Gastroesophageal sphincter (tissue), 4 donors: ENCODE measurements at regions not wholly inside any gene's neighbourhood (a gene's known extent, or its start where the extent isn't known, plus 50 kb on each side); places are given as distances from the start of the nearest gene placed in this dataset.
"Not testable (repeated sequence)": the region's sequence is repeated elsewhere in the genome, so short reads cannot be mapped to it uniquely, and the experiment has no call there.

ENCODE experiments used
- ATAC-seq: fragments of 150-250 bp; one replicate; pipeline ENCODE4 v1.9.1; 2016; ENCODE audit warnings: mild to moderate bottlenecking, moderate library complexity
- H3K27ac ChIP-seq, 4 donors: fragments of 200-600 bp; sonication (generic) in 3 of 4; 1 replicate in 3 of 4; 2 replicates in 1 of 4; pipeline ENCODE4 v1.5.1; 2016 to 2019
- H3K27me3 ChIP-seq: fragments of 200-600 bp; sonication (generic); one replicate; pipeline ENCODE4 v1.5.1; 2019
- H3K36me3 ChIP-seq, 2 donors: fragments of 200-600 bp; sonication (generic); one replicate each; pipeline ENCODE4 v1.5.1; 2019; ENCODE audit warnings: control low read depth in 1 of 2
- H3K4me1 ChIP-seq, 3 donors: fragments of 200-600 bp; sonication (generic); 1 replicate in 2 of 3; 2 replicates in 1 of 3; pipeline ENCODE4 v1.5.1; 2016 to 2019; ENCODE audit warnings: control low read depth in 2 of 3
- H3K4me3 ChIP-seq, 2 donors: fragments of 200-600 bp; sonication (generic); one replicate each; pipeline ENCODE4 v1.5.1; 2019; ENCODE audit warnings: mild to moderate bottlenecking in 1 of 2, moderate library complexity in 1 of 2
- H3K9me3 ChIP-seq, 3 donors: fragments of 200-600 bp; sonication (generic); one replicate each; pipeline ENCODE4 v1.5.1; 2017 to 2019; ENCODE audit warnings: control low read depth in 2 of 3
- EP300 ChIP-seq: sonication (generic); formaldehyde crosslinking; IDR thresholded peaks from one replicate; pipeline ENCODE4 v1.6.1; 2017; ENCODE audit warnings: antibody characterized with exemption, mild to moderate bottlenecking
- POLR2A ChIP-seq, 2 donors: fragments of 450-650 bp; IDR thresholded peaks; one replicate each; pipeline ENCODE4 v1.6.1; 2017; ENCODE audit warnings: antibody characterized with exemption in 2 of 2, mild to moderate bottlenecking in 2 of 2, moderate library complexity in 1 of 2
- POLR2AphosphoS5 ChIP-seq: sonication (generic); formaldehyde crosslinking; IDR thresholded peaks from one replicate; pipeline ENCODE4 v1.6.1; 2017; ENCODE audit warnings: antibody characterized with exemption
- WGBS, 2 donors: methylation state at CpG; one replicate each; pipeline ENCODE4 v1.1.5; 2018; ENCODE audit warnings: low coverage in 1 of 2; 5-methylcytosine and 5-hydroxymethylcytosine counted together
- TF ChIP-seq, protein P1 (sequence below), 4 experiments: fragments of 200-600 bp in 2 of 4; fragments of 450-650 bp in 2 of 4; sonication (generic) in 1 of 4; IDR thresholded peaks; one replicate each; pipeline ENCODE4 v1.5.1; 2017 to 2019; ENCODE audit warnings: antibody characterized with exemption in 4 of 4, mild to moderate bottlenecking in 2 of 4, moderate library complexity in 2 of 4

- ATAC-seq = no peak
- WGBS, 2 donors = 86 to 88% methylated on average over 4 of the region's 7 CpGs
- Histone ChIP-seq H3K9me3 (peaks cover 0 to 87% (median 0%) of the 10 kb centered on the region in 3 donors), H3K27me3 (no peaks in the 10 kb centered on the region), H3K4me3 (no peak overlapping the region), H3K36me3 (no peaks in the 10 kb centered on the region), H3K4me1 (no peaks in the 10 kb centered on the region), H3K27ac (no peak overlapping the region)
- TF ChIP-seq POLR2AphosphoS5 (no peak), POLR2A (IDR thresholded peaks at IDR 0.05) (no peak), EP300 (no peak)
- TF ChIP-seq, protein P1, sequence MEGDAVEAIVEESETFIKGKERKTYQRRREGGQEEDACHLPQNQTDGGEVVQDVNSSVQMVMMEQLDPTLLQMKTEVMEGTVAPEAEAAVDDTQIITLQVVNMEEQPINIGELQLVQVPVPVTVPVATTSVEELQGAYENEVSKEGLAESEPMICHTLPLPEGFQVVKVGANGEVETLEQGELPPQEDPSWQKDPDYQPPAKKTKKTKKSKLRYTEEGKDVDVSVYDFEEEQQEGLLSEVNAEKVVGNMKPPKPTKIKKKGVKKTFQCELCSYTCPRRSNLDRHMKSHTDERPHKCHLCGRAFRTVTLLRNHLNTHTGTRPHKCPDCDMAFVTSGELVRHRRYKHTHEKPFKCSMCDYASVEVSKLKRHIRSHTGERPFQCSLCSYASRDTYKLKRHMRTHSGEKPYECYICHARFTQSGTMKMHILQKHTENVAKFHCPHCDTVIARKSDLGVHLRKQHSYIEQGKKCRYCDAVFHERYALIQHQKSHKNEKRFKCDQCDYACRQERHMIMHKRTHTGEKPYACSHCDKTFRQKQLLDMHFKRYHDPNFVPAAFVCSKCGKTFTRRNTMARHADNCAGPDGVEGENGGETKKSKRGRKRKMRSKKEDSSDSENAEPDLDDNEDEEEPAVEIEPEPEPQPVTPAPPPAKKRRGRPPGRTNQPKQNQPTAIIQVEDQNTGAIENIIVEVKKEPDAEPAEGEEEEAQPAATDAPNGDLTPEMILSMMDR (IDR thresholded peaks at IDR 0.05) = no peak
Measured at GRCh38 chr19:27858981-27859581, 1353.9 kb downstream of the UQCRFS1 start.

- H3K36me3 ChIP-seq = not testable (repeated sequence)
Measured at GRCh38 chr19:27852931-27853330, 1360.0 kb downstream of the UQCRFS1 start.

DNA sequence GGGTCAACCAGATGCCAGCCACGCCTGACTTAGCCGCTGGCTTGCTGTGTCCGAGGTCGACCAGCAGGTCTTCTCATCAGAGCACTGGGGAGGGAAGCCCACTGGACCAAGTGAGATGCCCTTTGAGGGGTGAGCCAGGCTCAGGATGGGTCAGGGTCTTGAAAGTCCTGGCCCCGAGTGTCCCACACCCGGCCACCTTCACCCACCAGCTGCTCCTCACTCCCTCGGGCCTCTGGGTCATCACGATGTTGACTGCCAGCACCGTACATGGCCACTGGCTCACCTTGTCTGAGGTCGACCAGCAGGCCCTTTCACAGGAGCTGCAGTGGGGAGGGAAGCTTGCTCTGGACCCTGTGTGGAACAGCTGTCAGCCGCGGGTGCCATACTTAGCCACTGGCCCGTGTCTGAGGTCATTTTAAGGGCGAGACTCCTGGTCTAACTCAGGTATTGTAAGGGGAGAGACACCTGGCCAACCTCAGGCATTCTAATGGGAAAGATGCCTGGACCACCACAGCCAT, 1361.3 kb downstream of the UQCRFS1 start:
- peaks cover 0 to 92% (median 0%) of the 10 kb centered on the region in 3 donors for H3K9me3 ChIP-seq
- WGBS, 2 donors = 20 to 95% methylated on average over 1 to 4 of the region's 14 CpGs
- TF ChIP-seq, protein P1 (IDR thresholded peaks at IDR 0.05) = no peak
- no peak for TF ChIP-seq EP300
- TF ChIP-seq POLR2A (IDR thresholded peaks at IDR 0.05) = no peak
- TF ChIP-seq POLR2AphosphoS5 = no peak
- H3K27ac ChIP-seq = no peak overlapping the region
- no peak for ATAC-seq
- no peaks in the 10 kb centered on the region for H3K36me3 ChIP-seq
- no peak overlapping the region for H3K4me3 ChIP-seq
- H3K4me1 ChIP-seq = no peaks in the 10 kb centered on the region
- H3K27me3 ChIP-seq = no peaks in the 10 kb centered on the region

More at GRCh38 chr19:27852931-27853330, 1360.0 kb downstream of the UQCRFS1 start:
- peaks cover 0 to 92% (median 0%) of the 10 kb centered on the region in 3 donors for H3K9me3 ChIP-seq
- H3K4me1 ChIP-seq, H3K4me3 ChIP-seq, H3K27me3 ChIP-seq, ATAC-seq, H3K27ac ChIP-seq: not testable (repeated sequence)
- WGBS, 2 donors = 90 to 93% methylated on average over 2 to 3 of the region's 7 CpGs

- Histone ChIP-seq H3K36me3 (no peaks in the 10 kb centered on the region), H3K4me3 (no peak overlapping the region), H3K4me1 (no peaks in the 10 kb centered on the region), H3K9me3 (peaks cover 0 to 94% (median 0%) of the 10 kb centered on the region in 3 donors), H3K27me3 (no peaks in the 10 kb centered on the region), H3K27ac (no peak overlapping the region)
- WGBS, 2 donors = 100% methylated on average over 2 of the region's 30 CpGs; no CpG with 5 or more reads in 1 of the 2 donors
- ATAC-seq = no peak
- TF ChIP-seq POLR2A (IDR thresholded peaks at IDR 0.05) = no peak
- TF ChIP-seq POLR2AphosphoS5 = no peak
- TF ChIP-seq EP300 = no peak
- TF ChIP-seq, protein P1 (IDR thresholded peaks at IDR 0.05) = no peak
Measured at GRCh38 chr19:27851002-27851481, 1361.9 kb downstream of the UQCRFS1 start.

DNA sequence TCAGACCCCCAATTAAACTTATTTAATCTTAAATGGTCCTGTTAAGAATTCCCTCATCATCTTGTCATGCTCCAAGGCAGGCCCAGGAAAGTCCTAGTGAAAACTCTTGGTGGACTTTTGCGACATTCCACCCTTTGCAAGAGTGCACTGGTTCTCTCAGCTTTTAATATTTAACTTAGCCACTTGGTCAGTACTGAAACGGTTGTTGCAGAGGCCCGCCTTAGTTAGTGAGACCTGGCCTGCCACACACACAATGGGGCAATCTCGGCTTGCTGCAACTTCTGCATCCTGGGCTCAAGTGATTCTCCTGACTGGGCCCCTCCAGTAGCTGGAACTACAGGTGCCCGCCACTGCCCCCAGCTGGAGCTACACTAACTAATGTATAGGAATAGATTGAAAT, 1366.0 kb downstream of the UQCRFS1 start:
- ATAC-seq = no peak
- TF ChIP-seq EP300 (no peak), POLR2AphosphoS5 (no peak), POLR2A (IDR thresholded peaks at IDR 0.05) (no peak)
- TF ChIP-seq, protein P1 (IDR thresholded peaks at IDR 0.05) = no peak
- Histone ChIP-seq H3K4me1 (no peaks in the 10 kb centered on the region), H3K9me3 (peaks cover 0 to 78% (median 0%) of the 10 kb centered on the region in 3 donors), H3K27ac (no peak overlapping the region), H3K27me3 (no peaks in the 10 kb centered on the region), H3K36me3 (no peaks in the 10 kb centered on the region), H3K4me3 (no peak overlapping the region)
- WGBS, 2 donors = 53 to 70% methylated on average over 1 to 2 of the region's 5 CpGs
